Hepatocyte (in vitro differentiated cells): ENCODE measurements at regions not wholly inside any gene's neighbourhood (a gene's known extent, or its start where the extent isn't known, plus 50 kb on each side); places are given as distances from the start of the nearest gene placed in this dataset.
"Not testable (repeated sequence)": the region's sequence is repeated elsewhere in the genome, so short reads cannot be mapped to it uniquely, and the experiment has no call there.

ENCODE experiments used
- DNase-seq: peaks from one replicate; pipeline ENCODE4 v3.0.0-alpha.2; 2016; ENCODE audit warnings: low spot score
- H2AFZ ChIP-seq: fragments of 200-600 bp; sonication (generic); 2 replicates; pipeline ENCODE4 v1.6.0; 2016; ENCODE audit warnings: antibody characterized with exemption, mild to moderate bottlenecking
- H3K27ac ChIP-seq: fragments of 200-600 bp; sonication (generic); 2 replicates; pipeline ENCODE4 v1.5.1; 2016; ENCODE audit warnings: mild to moderate bottlenecking
- H3K27me3 ChIP-seq: fragments of 200-600 bp; sonication (generic); 2 replicates; pipeline ENCODE4 v1.6.1; 2016
- H3K36me3 ChIP-seq: fragments of 200-600 bp; sonication (generic); replicated peaks from 2 replicates; pipeline ENCODE4 v1.5.1; 2016; ENCODE audit warnings: low read depth; ENCODE audit not compliant: insufficient read depth
- H3K4me1 ChIP-seq: fragments of 200-600 bp; sonication (generic); 2 replicates; pipeline ENCODE4 v1.5.1; 2016; ENCODE audit warnings: mild to moderate bottlenecking, moderate library complexity; ENCODE audit not compliant: insufficient read depth
- H3K4me2 ChIP-seq: fragments of 200-600 bp; sonication (generic); 2 replicates; pipeline ENCODE4 v1.6.0; 2016
- H3K4me3 ChIP-seq: fragments of 200-600 bp; sonication (generic); 2 replicates; pipeline ENCODE4 v1.5.1; 2016; ENCODE audit warnings: mild to moderate bottlenecking
- H3K79me2 ChIP-seq: fragments of 200-600 bp; sonication (generic); 2 replicates; pipeline ENCODE4 v1.6.0; 2017; ENCODE audit warnings: mild to moderate bottlenecking
- H3K9me2 ChIP-seq: fragments of 200-600 bp; sonication (generic); replicated peaks from 2 replicates; pipeline ENCODE4 v1.6.0; 2017; ENCODE audit warnings: mild to moderate bottlenecking; ENCODE audit not compliant: insufficient read depth
- H3K9me3 ChIP-seq: fragments of 200-600 bp; sonication (generic); 2 replicates; pipeline ENCODE4 v1.5.1; 2016; ENCODE audit warnings: low read depth, mild to moderate bottlenecking
- H4K20me1 ChIP-seq: fragments of 200-600 bp; sonication (generic); 2 replicates; pipeline ENCODE4 v1.6.0; 2016; ENCODE audit warnings: mild to moderate bottlenecking; ENCODE audit not compliant: insufficient read depth, poor library complexity, severe bottlenecking
- WGBS: methylation state at CpG from one replicate; pipeline ENCODE4 v1.1.6; 2016; ENCODE audit warnings: low lambda C conversion rate; ENCODE audit errors: missing lambda C conversion rate; 5-methylcytosine and 5-hydroxymethylcytosine counted together

DNA sequence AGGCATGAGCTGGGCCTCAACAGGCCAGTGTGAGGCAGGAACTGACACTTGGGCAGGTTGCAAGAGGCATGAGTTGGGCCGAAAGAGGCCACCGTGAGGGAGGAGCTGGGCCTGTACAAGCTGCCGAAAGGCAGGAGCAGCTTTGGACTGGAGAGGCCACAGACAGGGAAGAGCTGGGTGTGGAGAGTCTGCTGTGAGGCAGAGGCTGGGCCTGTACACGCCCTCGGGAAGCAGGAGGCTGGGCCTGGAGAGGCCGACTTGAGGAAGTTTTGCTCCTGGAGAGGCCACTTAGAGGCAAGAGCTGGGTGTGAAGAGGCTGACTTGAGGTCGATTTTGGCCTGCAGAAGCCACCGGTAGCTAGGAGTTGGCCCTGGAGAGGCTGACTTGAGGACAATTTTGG, 73.3 kb upstream of the COBL start:
- not testable (repeated sequence) for DNase-seq, H4K20me1 ChIP-seq, H3K79me2 ChIP-seq, H3K9me2 ChIP-seq, H3K4me2 ChIP-seq, H3K9me3 ChIP-seq, H3K27ac ChIP-seq, H3K4me1 ChIP-seq, H3K27me3 ChIP-seq, H3K36me3 ChIP-seq, H2AFZ ChIP-seq, H3K4me3 ChIP-seq
- WGBS: 85% methylated on average over 8 of the region's 8 CpGs

- not testable (repeated sequence) for H3K27ac ChIP-seq, H3K79me2 ChIP-seq, H2AFZ ChIP-seq, H3K36me3 ChIP-seq, H3K4me3 ChIP-seq, DNase-seq, H3K4me1 ChIP-seq, H3K27me3 ChIP-seq, H3K9me2 ChIP-seq, H4K20me1 ChIP-seq, H3K4me2 ChIP-seq, H3K9me3 ChIP-seq
- WGBS: 97% methylated on average over 21 of the region's 22 CpGs
Observed at GRCh38 chr7:51389216-51389812, 72.7 kb upstream of the COBL start.

GRCh38 chr7:51388241-51388640, 71.6 kb upstream of the COBL start:
- 97% methylated on average over 11 of the region's 16 CpGs for WGBS
- not testable (repeated sequence) for H3K27ac ChIP-seq, H3K4me3 ChIP-seq, H3K4me2 ChIP-seq, H3K9me2 ChIP-seq, H4K20me1 ChIP-seq, H3K4me1 ChIP-seq, H3K27me3 ChIP-seq, H3K9me3 ChIP-seq, DNase-seq, H3K79me2 ChIP-seq, H3K36me3 ChIP-seq, H2AFZ ChIP-seq

GRCh38 chr7:51386806-51387568, 70.4 kb upstream of the COBL start:
- not testable (repeated sequence) for H3K4me1 ChIP-seq, H3K27me3 ChIP-seq, H2AFZ ChIP-seq, H3K27ac ChIP-seq, H3K4me2 ChIP-seq, H3K9me2 ChIP-seq, H3K9me3 ChIP-seq, H3K36me3 ChIP-seq, H3K79me2 ChIP-seq, H3K4me3 ChIP-seq, DNase-seq, H4K20me1 ChIP-seq
- 97% methylated on average over 30 of the region's 34 CpGs for WGBS

GRCh38 chr7:51386184-51386583, 69.6 kb upstream of the COBL start:
- H4K20me1 ChIP-seq, H3K9me2 ChIP-seq, H3K4me1 ChIP-seq, H3K27me3 ChIP-seq, H3K4me3 ChIP-seq, H3K36me3 ChIP-seq, H2AFZ ChIP-seq, H3K27ac ChIP-seq, DNase-seq, H3K79me2 ChIP-seq, H3K4me2 ChIP-seq, H3K9me3 ChIP-seq: not testable (repeated sequence)
- WGBS: 92% methylated on average over 12 of the region's 17 CpGs

- H3K79me2 ChIP-seq, DNase-seq: not testable (repeated sequence)
Observed at GRCh38 chr7:51382243-51382642, 65.6 kb upstream of the COBL start.

More at GRCh38 chr7:51382243-51382642, 65.6 kb upstream of the COBL start:
- not testable (repeated sequence) for H4K20me1 ChIP-seq, H3K4me1 ChIP-seq, H3K36me3 ChIP-seq, H3K27ac ChIP-seq, H2AFZ ChIP-seq, H3K4me2 ChIP-seq, H3K27me3 ChIP-seq, H3K9me3 ChIP-seq, H3K9me2 ChIP-seq, H3K4me3 ChIP-seq
- WGBS: 83% methylated on average over 5 of the region's 7 CpGs
